HPDE6-E6E7 (cell line): ENCODE measurements at regions not wholly inside any gene's neighbourhood (a gene's known extent, or its start where the extent isn't known, plus 50 kb on each side); places are given as distances from the start of the nearest gene placed in this dataset.
"Not testable (repeated sequence)": the region's sequence is repeated elsewhere in the genome, so short reads cannot be mapped to it uniquely, and the experiment has no call there.

Experiments used
- DNase-seq: peaks from one replicate; pipeline ENCODE4 v3.0.0; 2011; ENCODE audit warnings: missing footprints; ENCODE audit errors: extremely low spot score

GRCh38 chr10:105550453-105550852 is 909.4 kb downstream of the SORCS3 start:
- DNase-seq: not testable (repeated sequence)

- DNase-seq: no peak
Measured at GRCh38 chr10:105549731-105550130, 908.6 kb downstream of the SORCS3 start.

- no peak for DNase-seq
Measured at GRCh38 chr10:105545101-105545500, 904.0 kb downstream of the SORCS3 start.

- no peak for DNase-seq
Measured at GRCh38 chr10:105540381-105540780, 899.3 kb downstream of the SORCS3 start.

- DNase-seq: no peak
Measured at GRCh38 chr10:105538874-105539273, 897.8 kb downstream of the SORCS3 start.

GRCh38 chr10:105535478-105535877 is 894.4 kb downstream of the SORCS3 start:
- DNase-seq: no peak

- no peak for DNase-seq
Measured at GRCh38 chr10:105534086-105534485, 893.0 kb downstream of the SORCS3 start.

DNA sequence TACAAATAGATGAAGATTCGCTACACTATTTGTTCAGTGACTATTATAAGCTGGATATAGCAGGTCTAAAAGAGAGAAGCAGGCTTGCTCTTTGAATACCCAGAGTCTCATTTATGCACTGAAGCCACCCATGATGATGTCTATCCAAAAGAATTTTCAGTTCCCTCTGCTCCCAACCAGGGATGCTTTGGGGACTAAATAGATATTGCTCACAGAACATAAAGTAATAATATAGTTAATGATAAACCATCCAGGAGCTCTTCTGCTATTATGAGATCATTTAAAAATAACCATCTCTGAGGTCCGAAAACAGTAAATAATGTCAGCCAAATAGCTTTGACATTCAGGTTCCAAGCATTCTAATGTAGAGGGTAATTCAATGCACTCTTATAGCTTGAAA is 875.4 kb downstream of the SORCS3 start:
- DNase-seq: no peak

DNA sequence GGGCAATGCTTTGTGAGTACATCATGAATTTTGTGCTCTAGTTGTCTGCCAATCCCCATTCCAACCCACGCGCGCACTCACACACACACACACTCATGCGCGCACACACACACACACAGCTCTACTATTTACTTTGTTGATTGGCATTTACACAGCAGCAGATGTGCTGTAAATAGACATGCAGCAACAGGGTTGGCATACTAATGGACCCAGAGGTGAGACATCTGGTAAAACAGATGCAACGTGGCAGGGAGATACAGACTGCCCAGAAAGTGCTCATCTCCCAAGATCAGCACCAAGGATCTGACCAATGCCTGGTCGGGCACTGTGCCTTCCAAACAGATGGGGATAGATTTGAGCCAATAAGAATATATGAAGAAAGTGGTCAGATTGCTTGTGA is 873.0 kb downstream of the SORCS3 start:
- DNase-seq: no peak

DNA sequence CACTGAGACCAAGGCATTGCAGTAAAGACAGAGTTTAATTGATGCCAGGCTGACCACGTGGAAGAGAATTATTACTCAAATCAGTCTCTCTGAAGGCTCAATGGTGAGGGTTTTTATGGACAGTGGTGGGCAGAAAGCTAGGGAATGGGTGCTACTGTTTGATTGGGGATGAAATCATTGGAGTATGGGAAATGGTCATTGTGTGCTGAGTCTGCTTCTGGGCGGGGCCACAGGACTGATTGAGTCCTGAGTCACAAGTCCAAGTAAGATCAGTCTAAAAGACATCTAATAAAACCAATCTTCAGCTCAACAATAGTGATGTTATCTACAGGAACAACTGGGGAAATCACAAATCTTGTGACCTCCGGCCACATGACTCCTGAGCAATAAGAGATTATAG is 868.4 kb downstream of the SORCS3 start:
- DNase-seq: no peak

- DNase-seq: no peak
Measured at GRCh38 chr10:105506262-105506661, 865.2 kb downstream of the SORCS3 start.

GRCh38 chr10:105503714-105504113 is 862.6 kb downstream of the SORCS3 start:
- no peak for DNase-seq

- DNase-seq: no peak
Measured at GRCh38 chr10:105502058-105502457, 861.0 kb downstream of the SORCS3 start.

GRCh38 chr10:105494944-105495343 is 853.9 kb downstream of the SORCS3 start:
- no peak for DNase-seq

- no peak for DNase-seq
Measured at GRCh38 chr10:105494303-105494702, 853.2 kb downstream of the SORCS3 start.

DNA sequence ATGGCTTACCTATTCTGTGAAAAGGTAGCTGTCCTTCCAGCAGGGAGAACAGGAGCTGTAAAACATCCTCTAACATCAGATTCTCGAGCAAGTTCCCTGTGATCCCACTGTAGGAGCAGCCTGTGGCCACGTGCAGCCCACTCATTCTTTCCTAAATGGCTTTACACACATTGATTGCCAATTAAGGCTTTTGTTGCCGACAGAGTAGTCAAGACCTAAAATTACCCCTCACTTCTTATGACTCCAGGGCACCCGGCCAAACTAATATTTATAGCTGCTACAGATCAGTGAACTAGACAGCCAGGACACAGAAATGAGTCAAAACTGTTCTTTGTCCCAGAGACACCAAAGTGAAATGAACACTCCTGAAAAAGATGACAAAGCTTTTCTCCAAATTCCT is 832.1 kb downstream of the SORCS3 start:
- DNase-seq: no peak

- no peak for DNase-seq
Measured at GRCh38 chr10:105468759-105469158, 827.7 kb downstream of the SORCS3 start.

- DNase-seq: no peak
Measured at GRCh38 chr10:105466521-105466920, 825.4 kb downstream of the SORCS3 start.

GRCh38 chr10:105434970-105435369 is 793.9 kb downstream of the SORCS3 start:
- no peak for DNase-seq

- DNase-seq: no peak
Measured at GRCh38 chr10:105413997-105414396, 772.9 kb downstream of the SORCS3 start.

DNA sequence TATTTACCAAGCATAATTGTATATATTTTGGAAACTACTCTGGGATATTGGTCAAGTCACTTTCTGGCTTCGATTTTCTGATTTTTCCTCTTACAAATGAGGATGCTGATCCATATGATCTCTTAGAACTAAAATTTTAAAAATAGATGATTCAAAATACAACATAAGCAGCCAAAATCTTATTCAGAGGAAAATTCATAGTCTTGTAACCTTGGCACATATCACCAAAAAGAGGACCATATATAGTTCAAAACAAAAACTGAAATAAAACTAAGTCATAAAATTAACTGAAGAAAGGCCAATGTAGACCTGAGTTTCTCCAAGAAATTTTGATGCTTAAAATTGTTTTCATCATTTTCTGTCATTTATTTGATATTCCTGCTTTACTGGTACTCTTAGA is 768.3 kb downstream of the SORCS3 start:
- no peak for DNase-seq

DNA sequence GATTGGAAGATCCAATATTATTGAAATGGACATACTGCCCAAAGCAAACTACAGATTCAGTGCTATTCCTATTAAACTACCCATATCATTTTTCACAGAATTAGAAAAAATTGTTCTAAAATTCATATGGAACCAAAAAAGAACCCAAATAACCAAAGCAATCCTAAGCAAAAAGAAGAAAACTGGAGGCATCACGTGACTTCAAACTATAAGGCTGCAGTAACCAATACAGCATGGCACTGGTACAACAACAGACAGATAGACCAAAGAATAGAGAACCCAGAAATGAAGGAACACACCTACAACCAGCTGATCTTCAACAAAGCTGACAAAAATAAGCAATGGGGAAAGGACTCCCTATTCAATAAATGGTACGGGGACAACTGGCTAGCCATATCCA is 765.4 kb downstream of the SORCS3 start:
- DNase-seq: no peak

- DNase-seq: no peak
Measured at GRCh38 chr10:105398202-105398601, 757.1 kb downstream of the SORCS3 start.

DNA sequence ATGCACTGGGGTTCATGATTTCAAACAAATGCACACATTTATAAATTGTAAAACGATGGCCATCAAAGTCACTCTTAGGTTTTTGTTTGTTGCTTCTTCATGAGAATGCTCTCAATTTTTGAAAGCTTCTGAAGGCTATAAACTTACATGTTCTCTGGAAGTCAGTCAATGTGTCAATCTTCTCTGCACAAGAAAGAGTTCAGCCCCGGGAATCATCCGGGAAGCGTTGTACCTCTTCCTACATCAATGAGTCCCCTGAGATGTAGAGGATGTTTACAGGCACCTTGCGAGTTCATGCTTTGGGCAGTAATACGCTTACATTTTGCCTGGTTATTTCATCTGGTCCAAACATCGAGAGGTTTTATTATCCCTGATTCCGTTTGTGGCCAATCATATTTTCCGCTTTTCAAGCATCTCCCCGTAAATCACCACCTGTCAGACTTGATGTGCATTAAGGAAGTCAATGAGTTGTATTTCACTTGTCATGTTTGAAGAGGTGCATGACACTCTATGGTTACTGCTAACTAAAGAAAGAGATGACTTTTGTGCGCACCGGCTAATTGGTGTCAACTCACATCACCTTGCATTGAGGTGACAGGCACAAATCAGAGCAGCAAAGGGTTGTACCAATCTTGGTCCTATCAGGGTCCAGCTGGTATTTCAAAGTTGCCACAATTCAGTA is 750.7 kb downstream of the SORCS3 start:
- DNase-seq: no peak
